SJSA1 (cell line): ENCODE measurements at regions not wholly inside any gene's neighbourhood (a gene's known extent, or its start where the extent isn't known, plus 50 kb on each side); places are given as distances from the start of the nearest gene placed in this dataset.

ENCODE experiments used
- DNase-seq, 2 experiments: peaks; one replicate each; pipeline ENCODE4 v3.0.0-alpha.2; 2015 to 2020; ENCODE audit warnings: low spot score in 2 of 2, low read depth in 1 of 2
- H3K27ac ChIP-seq: fragments of 250-450 bp; sonication (Bioruptor Pico); 2 replicates; pipeline ENCODE4 v1.5.1; 2020; ENCODE audit warnings: mild to moderate bottlenecking, moderate library complexity
- H3K27me3 ChIP-seq: fragments of 250-450 bp; sonication (Bioruptor Pico); replicated peaks from 2 replicates; pipeline ENCODE4 v1.5.1; 2020; ENCODE audit warnings: mild to moderate bottlenecking, moderate library complexity
- H3K36me3 ChIP-seq: fragments of 250-450 bp; sonication (Bioruptor Pico); 2 replicates; pipeline ENCODE4 v1.5.1; 2020; ENCODE audit warnings: mild to moderate bottlenecking
- H3K4me1 ChIP-seq: fragments of 250-450 bp; sonication (Bioruptor Pico); replicated peaks from 2 replicates; pipeline ENCODE4 v1.6.1; 2021; ENCODE audit warnings: mild to moderate bottlenecking
- H3K4me3 ChIP-seq: fragments of 250-450 bp; sonication (Bioruptor Pico); 2 replicates; pipeline ENCODE4 v1.5.1; 2020; ENCODE audit warnings: mild to moderate bottlenecking
- H3K9me3 ChIP-seq: fragments of 250-450 bp; sonication (Bioruptor Pico); replicated peaks from 2 replicates; pipeline ENCODE4 v1.5.1; 2020; ENCODE audit warnings: mild to moderate bottlenecking

- no peaks in the 10 kb centered on the region for H3K4me1 ChIP-seq
- H3K9me3 ChIP-seq, result no peaks in the 10 kb centered on the region
- no peaks in the 10 kb centered on the region for H3K36me3 ChIP-seq
- H3K27ac ChIP-seq, result no peak overlapping the region
- H3K27me3 ChIP-seq, result no peaks in the 10 kb centered on the region
- H3K4me3 ChIP-seq, result no peak overlapping the region
- no peak for DNase-seq
Observed at GRCh38 chr9:11973011-11973410, 720.2 kb upstream of the TYRP1 start.

GRCh38 chr9:11973511-11973910 lies 719.7 kb upstream of the TYRP1 start:
- Histone ChIP-seq H3K9me3 (no peaks in the 10 kb centered on the region), H3K4me3 (no peak overlapping the region)

GRCh38 chr9:11992866-11993265 lies 700.3 kb upstream of the TYRP1 start:
- H3K4me1 ChIP-seq, result no peaks in the 10 kb centered on the region
- H3K4me3 ChIP-seq, result no peak overlapping the region
- no peak for DNase-seq
- H3K27ac ChIP-seq, result no peak overlapping the region
- H3K27me3 ChIP-seq, result no peaks in the 10 kb centered on the region
- no peaks in the 10 kb centered on the region for H3K36me3 ChIP-seq
- no peaks in the 10 kb centered on the region for H3K9me3 ChIP-seq

More at GRCh38 chr9:11973511-11973910, 719.7 kb upstream of the TYRP1 start:
- Histone ChIP-seq H3K27ac (no peak overlapping the region), H3K27me3 (no peaks in the 10 kb centered on the region), H3K4me1 (no peaks in the 10 kb centered on the region), H3K36me3 (no peaks in the 10 kb centered on the region)
- no peak for DNase-seq

- Histone ChIP-seq H3K36me3 (no peaks in the 10 kb centered on the region), H3K27ac (no peak overlapping the region), H3K27me3 (no peaks in the 10 kb centered on the region), H3K4me3 (no peak overlapping the region), H3K9me3 (no peaks in the 10 kb centered on the region), H3K4me1 (no peaks in the 10 kb centered on the region)
- no peak for DNase-seq
Observed at GRCh38 chr9:12014488-12014887, 678.7 kb upstream of the TYRP1 start.

GRCh38 chr9:12054235-12054634 lies 639.0 kb upstream of the TYRP1 start:
- Histone ChIP-seq H3K4me3 (no peak overlapping the region), H3K27me3 (no peaks in the 10 kb centered on the region), H3K36me3 (no peaks in the 10 kb centered on the region), H3K4me1 (no peaks in the 10 kb centered on the region), H3K9me3 (no peaks in the 10 kb centered on the region), H3K27ac (no peak overlapping the region)
- DNase-seq, result no peak

- Histone ChIP-seq H3K4me3 (no peak overlapping the region), H3K36me3 (no peaks in the 10 kb centered on the region), H3K27ac (no peak overlapping the region), H3K27me3 (no peaks in the 10 kb centered on the region), H3K9me3 (no peaks in the 10 kb centered on the region), H3K4me1 (no peaks in the 10 kb centered on the region)
- DNase-seq, result no peak
Observed at GRCh38 chr9:12056874-12057273, 636.3 kb upstream of the TYRP1 start.

- no peak overlapping the region for H3K27ac ChIP-seq
- H3K27me3 ChIP-seq, result no peaks in the 10 kb centered on the region
- no peaks in the 10 kb centered on the region for H3K36me3 ChIP-seq
- no peaks in the 10 kb centered on the region for H3K4me1 ChIP-seq
- DNase-seq, result no peak
- H3K9me3 ChIP-seq, result no peaks in the 10 kb centered on the region
- H3K4me3 ChIP-seq, result no peak overlapping the region
Observed at GRCh38 chr9:12060067-12060466, 633.1 kb upstream of the TYRP1 start.

GRCh38 chr9:12060811-12061210 lies 632.4 kb upstream of the TYRP1 start:
- Histone ChIP-seq H3K4me1 (no peaks in the 10 kb centered on the region), H3K9me3 (no peaks in the 10 kb centered on the region), H3K36me3 (no peaks in the 10 kb centered on the region), H3K4me3 (no peak overlapping the region), H3K27ac (no peak overlapping the region), H3K27me3 (no peaks in the 10 kb centered on the region)
- DNase-seq, result no peak

- Histone ChIP-seq H3K36me3 (no peaks in the 10 kb centered on the region), H3K27ac (no peak overlapping the region), H3K9me3 (no peaks in the 10 kb centered on the region), H3K4me1 (no peaks in the 10 kb centered on the region), H3K27me3 (no peaks in the 10 kb centered on the region), H3K4me3 (no peak overlapping the region)
- DNase-seq, result no peak
Observed at GRCh38 chr9:12065050-12065449, 628.1 kb upstream of the TYRP1 start.

GRCh38 chr9:12065686-12066085 lies 627.5 kb upstream of the TYRP1 start:
- Histone ChIP-seq H3K27me3 (no peaks in the 10 kb centered on the region), H3K27ac (no peak overlapping the region), H3K36me3 (no peaks in the 10 kb centered on the region), H3K9me3 (no peaks in the 10 kb centered on the region), H3K4me3 (no peak overlapping the region), H3K4me1 (no peaks in the 10 kb centered on the region)
- no peak for DNase-seq

GRCh38 chr9:12066455-12067035 lies 626.6 kb upstream of the TYRP1 start:
- no peaks in the 10 kb centered on the region for H3K9me3 ChIP-seq
- no peak overlapping the region for H3K27ac ChIP-seq
- no peaks in the 10 kb centered on the region for H3K4me1 ChIP-seq
- no peaks in the 10 kb centered on the region for H3K36me3 ChIP-seq
- no peak overlapping the region for H3K4me3 ChIP-seq
- DNase-seq, result no peak
- no peaks in the 10 kb centered on the region for H3K27me3 ChIP-seq

- Histone ChIP-seq H3K27me3 (no peaks in the 10 kb centered on the region), H3K4me3 (no peak overlapping the region), H3K4me1 (no peaks in the 10 kb centered on the region), H3K27ac (no peak overlapping the region), H3K9me3 (no peaks in the 10 kb centered on the region), H3K36me3 (no peaks in the 10 kb centered on the region)
- DNase-seq, result no peak
Observed at GRCh38 chr9:12069366-12069765, 623.8 kb upstream of the TYRP1 start.

- Histone ChIP-seq H3K27me3 (no peaks in the 10 kb centered on the region), H3K4me1 (no peaks in the 10 kb centered on the region), H3K36me3 (no peaks in the 10 kb centered on the region), H3K27ac (no peak overlapping the region), H3K9me3 (no peaks in the 10 kb centered on the region), H3K4me3 (no peak overlapping the region)
- DNase-seq, result no peak
Observed at GRCh38 chr9:12085399-12085798, 607.8 kb upstream of the TYRP1 start.

- Histone ChIP-seq H3K27me3 (no peaks in the 10 kb centered on the region), H3K36me3 (no peaks in the 10 kb centered on the region), H3K27ac (no peak overlapping the region), H3K4me1 (no peaks in the 10 kb centered on the region), H3K9me3 (no peaks in the 10 kb centered on the region), H3K4me3 (no peak overlapping the region)
- no peak for DNase-seq
Observed at GRCh38 chr9:12091865-12092527, 601.2 kb upstream of the TYRP1 start.

- no peaks in the 10 kb centered on the region for H3K27me3 ChIP-seq
- H3K9me3 ChIP-seq, result no peaks in the 10 kb centered on the region
- H3K4me1 ChIP-seq, result no peaks in the 10 kb centered on the region
- no peak for DNase-seq
- no peaks in the 10 kb centered on the region for H3K36me3 ChIP-seq
- no peak overlapping the region for H3K4me3 ChIP-seq
- H3K27ac ChIP-seq, result no peak overlapping the region
Observed at GRCh38 chr9:12094046-12094445, 599.1 kb upstream of the TYRP1 start.
